OCI-LY7 (cell line): ENCODE measurements at regions not wholly inside any gene's neighbourhood (a gene's known extent, or its start where the extent isn't known, plus 50 kb on each side); places are given as distances from the start of the nearest gene placed in this dataset.

Source experiments
- BruUV-seq: library from RNA; stranded (reverse); fragments of 400-500 nt; replicated peaks from 2 replicates; lab custom pipeline; 2021; lab: Mats Ljungman, UMichigan
- CTCF ChIA-PET: fragments of 300-600 bp; sonication (Branson Sonifier 250); formaldehyde crosslinking; loops from one replicate; lab custom pipeline; 2022; ENCODE audit warnings: antibody characterized with exemption; ENCODE audit not compliant: unreplicated experiment; lab: Charles Lee
- POLR2A ChIA-PET: fragments of 300-600 bp; sonication (Branson Sonifier 250); formaldehyde crosslinking; loops from one replicate; lab custom pipeline; 2022; ENCODE audit warnings: antibody characterized with exemption; lab: Charles Lee
- DNase-seq: peaks from one replicate; pipeline ENCODE4 v3.0.0-alpha.2; 2015; ENCODE audit warnings: low spot score
- H2AFZ ChIP-seq: fragments of 200-600 bp; sonication (generic), shearing (Covaris generic); 2 replicates; pipeline ENCODE4 v1.6.1; 2014; ENCODE audit warnings: mild to moderate bottlenecking, antibody characterized with exemption, low read length, moderate library complexity
- H3K27ac ChIP-seq: fragments of 200-600 bp; sonication (generic); 2 replicates; pipeline ENCODE4 v1.5.1; 2014; ENCODE audit warnings: mixed run types, low read depth, mild to moderate bottlenecking, moderate library complexity, low read length, inconsistent platforms; ENCODE audit not compliant: poor library complexity, severe bottlenecking
- H3K36me3 ChIP-seq: fragments of 200-600 bp; sonication (generic); 2 replicates; pipeline ENCODE4 v1.6.1; 2014; ENCODE audit warnings: mild to moderate bottlenecking, antibody characterized with exemption, low read length, moderate library complexity, mixed read lengths; ENCODE audit not compliant: insufficient read depth
- H3K4me1 ChIP-seq: fragments of 200-600 bp; sonication (generic); 2 replicates; pipeline ENCODE4 v1.5.1; 2014; ENCODE audit warnings: mild to moderate bottlenecking, low read length; ENCODE audit not compliant: insufficient read depth, poor library complexity, severe bottlenecking
- H3K4me2 ChIP-seq: fragments of 200-600 bp; sonication (generic); 2 replicates; pipeline ENCODE4 v1.6.1; 2014; ENCODE audit warnings: mild to moderate bottlenecking, low read length
- H3K4me3 ChIP-seq: fragments of 200-600 bp; sonication (generic); 2 replicates; pipeline ENCODE4 v1.5.1; 2014; ENCODE audit warnings: mild to moderate bottlenecking, low read depth, low read length; ENCODE audit not compliant: poor library complexity, severe bottlenecking
- H3K79me2 ChIP-seq: fragments of 200-600 bp; sonication (generic); 2 replicates; pipeline ENCODE4 v1.6.1; 2016; ENCODE audit warnings: low read depth, mild to moderate bottlenecking, low read length, moderate library complexity, mixed read lengths; ENCODE audit not compliant: insufficient read depth
- H3K9me2 ChIP-seq: fragments of 200-600 bp; sonication (generic); 2 replicates; pipeline ENCODE4 v1.6.1; 2016; ENCODE audit warnings: mild to moderate bottlenecking, low read length, mixed read lengths; ENCODE audit not compliant: insufficient read depth
- H3K9me3 ChIP-seq: fragments of 200-600 bp; sonication (generic); 2 replicates; pipeline ENCODE4 v1.6.1; 2014; ENCODE audit warnings: mild to moderate bottlenecking, mixed run types, low read length, mixed read lengths
- H4K20me1 ChIP-seq: fragments of 200-600 bp; sonication (generic); 2 replicates; pipeline ENCODE4 v1.6.1; 2014; ENCODE audit warnings: mild to moderate bottlenecking, antibody characterized with exemption, low read length, moderate library complexity, mixed read lengths; ENCODE audit not compliant: insufficient read depth
- CTCF ChIP-seq: fragments of 200-600 bp; sonication (generic); conservative IDR thresholded peaks from 2 replicates; pipeline ENCODE4 v1.5.1; 2014; ENCODE audit warnings: mild to moderate bottlenecking, antibody characterized with exemption, low read length, moderate library complexity, mixed read lengths
- EZH2phosphoT487 ChIP-seq: fragments of 200-600 bp; sonication (generic); IDR thresholded peaks from 2 replicates; pipeline ENCODE4 v1.6.1; 2018; ENCODE audit warnings: low read depth, borderline replicate concordance, mild to moderate bottlenecking, mixed run types, antibody characterized with exemption, low read length, moderate library complexity, mixed read lengths
- intact Hi-C: fragments of 100-400 bp; cut with micrococcal nuclease; formaldehyde crosslinking; loops from one replicate; pipeline ENCODE4 v1.10.0; 2022; ENCODE audit not compliant: unreplicated experiment

- intact Hi-C loops, result no loop called here
- Histone ChIP-seq H3K4me3 (no peak overlapping the region), H3K9me2 (no peaks in the 10 kb centered on the region), H4K20me1 (no peaks in the 10 kb centered on the region), H3K27ac (no peak overlapping the region), H3K79me2 (no peaks in the 10 kb centered on the region), H3K36me3 (no peaks in the 10 kb centered on the region), H2AFZ (no peak overlapping the region), H3K9me3 (no peaks in the 10 kb centered on the region), H3K4me2 (no peak overlapping the region), H3K4me1 (no peaks in the 10 kb centered on the region)
- DNase-seq, result no peak
- TF ChIP-seq EZH2phosphoT487, result no peak
- TF ChIP-seq CTCF, result no peak
- ChIA-PET POLR2A (interaction anchor here (0.7 kb wide), 1 partner anchor 542 kb away, joined by 3 read pairs; no protein-coding TSS in a partner anchor), CTCF (no interaction called here)
- BruUV-seq, result no TSS peak
These were observed 84.5 kb upstream of the SNAP25 start for GRCh38 chr20:10134176-10134575.

- no TSS peak for BruUV-seq
- TF ChIP-seq EZH2phosphoT487 (no peak), CTCF (no peak)
- H3K27ac ChIP-seq, result no peak overlapping the region
- CTCF ChIA-PET, result no interaction called here
- no peak overlapping the region for H2AFZ ChIP-seq
- H4K20me1 ChIP-seq, result no peaks in the 10 kb centered on the region
- intact Hi-C loops, result no loop called here
- H3K9me3 ChIP-seq, result no peaks in the 10 kb centered on the region
- POLR2A ChIA-PET, result no interaction called here
- DNase-seq, result no peak
- no peaks in the 10 kb centered on the region for H3K79me2 ChIP-seq
- no peak overlapping the region for H3K4me3 ChIP-seq
- no peaks in the 10 kb centered on the region for H3K4me1 ChIP-seq
- H3K36me3 ChIP-seq, result no peaks in the 10 kb centered on the region
- H3K9me2 ChIP-seq, result no peaks in the 10 kb centered on the region
- no peak overlapping the region for H3K4me2 ChIP-seq
These were observed 83.2 kb upstream of the SNAP25 start for GRCh38 chr20:10135438-10135837.

- H3K27ac ChIP-seq, result no peak overlapping the region
- no TSS peak for BruUV-seq
- no peaks in the 10 kb centered on the region for H3K9me3 ChIP-seq
- no peak overlapping the region for H3K4me3 ChIP-seq
- no peaks in the 10 kb centered on the region for H3K9me2 ChIP-seq
- TF ChIP-seq EZH2phosphoT487, result no peak
- no peak for TF ChIP-seq CTCF
- ChIA-PET CTCF (no interaction called here), POLR2A (no interaction called here)
- no peak overlapping the region for H3K4me2 ChIP-seq
- no peaks in the 10 kb centered on the region for H3K36me3 ChIP-seq
- DNase-seq, result no peak
- no peaks in the 10 kb centered on the region for H3K79me2 ChIP-seq
- intact Hi-C loops, result no loop called here
- no peaks in the 10 kb centered on the region for H3K4me1 ChIP-seq
- no peaks in the 10 kb centered on the region for H4K20me1 ChIP-seq
- no peak overlapping the region for H2AFZ ChIP-seq
These were observed 81.6 kb upstream of the SNAP25 start for GRCh38 chr20:10137032-10137431.
